HG03045 (cell line): ENCODE measurements at regions not wholly inside any gene's neighbourhood (a gene's known extent, or its start where the extent isn't known, plus 50 kb on each side); places are given as distances from the start of the nearest gene placed in this dataset.

Source experiments
- ATAC-seq: cut with Tn5 transposase; IDR thresholded peaks from one replicate; pipeline ENCODE4 v1.9.1; 2021; ENCODE audit warnings: mild to moderate bottlenecking, moderate library complexity; ENCODE audit not compliant: unreplicated experiment

DNA sequence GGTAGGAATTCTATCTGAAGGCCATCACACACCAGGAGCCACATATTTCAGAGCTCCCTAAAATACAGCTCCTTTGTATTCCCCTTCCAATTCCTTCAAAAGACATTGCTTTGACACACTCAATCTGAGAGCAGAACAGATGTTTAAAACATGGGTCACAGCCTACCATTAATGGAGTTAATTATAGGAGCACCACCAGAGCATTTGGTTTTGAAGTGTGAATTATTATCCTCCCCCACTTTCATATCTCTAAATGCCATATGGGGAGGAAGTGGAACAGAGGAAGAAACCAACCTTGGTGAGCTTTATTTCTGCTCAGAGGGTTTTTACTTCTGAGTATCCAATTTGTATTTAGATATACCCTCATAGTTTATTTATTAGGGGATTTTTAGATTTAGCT lies 50.7 kb upstream of the TNFRSF21 start:
- no peak for ATAC-seq

DNA sequence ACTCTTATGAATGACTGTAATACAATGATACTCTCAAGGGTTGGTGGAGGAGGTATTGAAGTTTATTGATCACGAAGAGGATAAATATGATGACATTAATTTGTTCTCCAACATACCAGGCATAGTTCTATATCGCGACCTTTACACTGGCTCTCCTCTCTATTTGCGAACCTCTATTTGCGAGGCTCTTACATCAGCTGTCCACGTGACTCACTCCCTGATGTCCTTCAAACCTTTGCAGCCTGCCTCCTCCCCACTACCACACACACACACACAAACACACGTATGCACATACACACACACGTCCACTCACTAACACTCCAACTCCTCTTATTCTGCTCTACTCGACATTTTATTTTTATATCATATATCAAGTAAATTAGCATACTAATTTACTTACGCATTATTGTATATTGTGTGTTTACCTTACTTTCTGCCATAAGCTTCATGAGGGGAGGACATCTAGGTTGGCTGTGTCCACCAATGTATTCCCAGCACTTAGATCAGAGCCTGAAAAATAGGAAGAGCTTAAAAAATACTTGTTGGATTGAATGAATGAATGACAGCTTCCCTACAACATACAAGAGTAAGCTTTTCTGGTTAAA lies 53.3 kb upstream of the TNFRSF21 start:
- no peak for ATAC-seq

DNA sequence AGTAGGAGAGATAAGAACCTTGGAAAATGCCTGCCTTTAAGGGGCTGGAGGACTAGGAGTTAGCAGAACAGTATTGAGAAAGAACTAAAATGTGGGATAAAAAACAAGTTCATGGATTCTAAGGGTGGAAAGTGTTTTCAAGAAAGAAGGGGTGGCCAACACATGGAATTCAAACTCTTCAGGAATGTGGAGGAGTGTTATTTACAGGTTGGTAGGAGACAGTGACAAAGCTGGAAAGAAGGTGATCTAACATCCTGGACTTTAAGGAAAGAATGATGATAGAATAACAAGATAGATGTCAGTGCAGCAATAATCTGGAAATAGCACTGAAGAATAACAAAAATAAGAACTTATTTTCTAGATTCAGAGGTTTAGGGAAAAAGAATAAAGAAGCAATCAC lies 54.0 kb upstream of the TNFRSF21 start:
- ATAC-seq: no peak

DNA sequence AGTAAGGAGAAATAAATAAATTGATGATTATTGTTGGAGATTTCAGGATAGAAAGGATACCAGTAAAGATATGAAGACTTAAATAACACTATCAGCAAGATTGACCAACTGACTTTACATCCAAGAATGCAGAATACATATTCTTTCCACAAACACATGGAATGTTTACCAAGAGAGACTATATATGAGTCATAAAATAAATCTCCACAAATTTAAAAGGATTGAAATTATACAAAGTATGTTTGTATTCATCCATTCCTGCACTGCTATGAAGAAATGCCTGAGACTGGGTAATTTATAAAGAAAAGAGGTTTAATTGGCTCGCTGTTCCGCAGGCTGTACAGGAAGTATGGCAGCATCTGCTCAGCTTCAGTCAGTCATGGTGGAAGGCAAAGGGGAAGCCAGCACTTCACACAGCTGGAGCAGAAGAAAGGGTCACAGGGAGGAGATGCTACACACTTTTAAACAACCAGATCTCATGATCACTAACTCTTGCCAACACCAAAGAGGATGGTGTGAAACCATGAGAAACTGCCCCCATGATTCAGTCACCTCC lies 56.7 kb upstream of the TNFRSF21 start:
- no peak for ATAC-seq

DNA sequence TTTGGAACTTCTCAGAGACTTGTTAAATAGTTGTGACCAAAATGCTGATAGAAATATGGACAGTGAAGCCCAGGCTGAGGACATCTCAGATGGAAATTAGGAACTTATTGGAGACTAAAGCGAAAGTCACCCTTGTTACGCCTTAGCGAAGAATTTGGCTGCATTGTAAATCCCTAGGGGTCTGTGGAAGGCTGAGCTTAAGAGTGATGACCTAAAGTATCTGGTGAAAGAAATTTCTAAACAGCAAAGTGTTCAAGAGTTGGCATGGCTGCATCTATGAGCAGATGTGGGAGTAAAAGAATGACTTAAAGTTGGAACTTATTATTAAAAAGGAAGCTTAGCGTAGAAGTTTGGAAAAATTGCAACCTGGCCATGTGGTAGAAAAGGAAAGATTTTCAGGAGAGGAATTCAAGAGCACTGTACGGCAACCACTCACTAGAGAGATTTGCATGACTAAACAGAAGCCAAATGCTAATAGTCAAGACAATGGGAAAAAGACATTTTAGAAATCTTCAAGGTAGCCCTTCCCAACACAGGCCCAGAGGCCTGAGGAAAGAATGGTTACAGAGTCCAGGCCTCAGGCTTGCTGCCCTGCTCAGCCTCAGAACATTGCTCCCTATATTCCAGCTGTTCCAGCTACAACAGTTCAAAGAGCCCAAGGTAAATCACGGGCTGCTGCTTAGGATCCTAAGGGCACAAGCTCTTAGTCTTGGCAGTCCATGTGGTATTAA lies 61.6 kb upstream of the TNFRSF21 start:
- ATAC-seq: no peak

DNA sequence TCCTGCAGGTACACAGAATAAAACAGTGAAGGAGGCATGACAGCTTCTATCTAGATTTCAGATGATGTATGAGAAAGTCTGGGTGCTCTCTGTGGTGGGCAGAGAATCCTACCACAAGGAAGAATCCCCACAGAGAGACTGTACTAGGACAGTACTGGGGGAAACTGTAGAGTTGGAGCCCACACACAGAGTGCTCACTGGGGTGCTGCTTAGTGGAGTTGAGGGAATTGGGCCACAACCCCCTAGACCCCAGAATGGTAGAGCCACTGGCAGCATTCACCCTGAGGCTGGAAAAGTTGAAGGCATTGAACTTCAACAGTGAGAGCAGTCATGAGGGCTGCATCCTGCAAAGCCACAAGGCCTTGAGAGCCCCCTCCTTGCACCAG lies 62.2 kb upstream of the TNFRSF21 start:
- no peak for ATAC-seq

DNA sequence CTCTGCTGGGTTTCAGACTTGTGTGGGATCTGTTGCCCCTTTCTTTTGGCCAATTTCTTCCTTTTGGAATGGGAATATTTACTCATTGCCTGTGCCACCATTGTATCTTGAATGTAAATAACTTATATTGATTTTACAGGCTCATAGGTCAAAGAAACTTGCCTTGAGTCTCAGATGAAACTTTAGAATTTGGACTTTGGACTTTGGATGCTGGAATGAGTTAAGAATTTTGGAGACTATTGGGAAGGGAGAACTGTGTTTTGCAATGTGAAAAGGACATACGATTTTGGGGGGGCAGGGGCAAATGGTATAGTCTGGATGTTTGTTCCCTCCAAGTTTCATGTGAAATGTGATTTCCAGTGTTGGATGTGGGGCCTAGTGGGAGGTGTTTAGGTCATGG lies 62.6 kb upstream of the TNFRSF21 start:
- ATAC-seq: no peak

DNA sequence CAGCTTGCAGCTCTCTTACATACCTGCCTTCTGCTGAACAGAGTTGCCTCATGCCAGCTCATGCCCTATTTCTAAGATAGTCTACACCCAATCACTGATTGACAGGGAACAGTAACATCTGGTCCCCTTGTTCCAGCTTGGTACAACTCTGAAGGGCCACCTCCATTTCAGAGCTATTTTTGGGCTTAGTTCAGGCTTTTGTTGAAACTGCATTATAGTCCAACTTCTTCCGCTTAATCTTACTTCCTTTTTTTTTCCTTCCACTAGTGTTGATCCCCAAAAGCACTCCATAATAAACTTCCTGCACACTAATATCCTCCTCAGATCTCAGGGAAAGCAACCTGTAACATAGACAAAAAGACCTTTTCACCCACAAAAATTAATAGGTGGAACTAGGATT lies 65.7 kb upstream of the TNFRSF21 start:
- no peak for ATAC-seq

DNA sequence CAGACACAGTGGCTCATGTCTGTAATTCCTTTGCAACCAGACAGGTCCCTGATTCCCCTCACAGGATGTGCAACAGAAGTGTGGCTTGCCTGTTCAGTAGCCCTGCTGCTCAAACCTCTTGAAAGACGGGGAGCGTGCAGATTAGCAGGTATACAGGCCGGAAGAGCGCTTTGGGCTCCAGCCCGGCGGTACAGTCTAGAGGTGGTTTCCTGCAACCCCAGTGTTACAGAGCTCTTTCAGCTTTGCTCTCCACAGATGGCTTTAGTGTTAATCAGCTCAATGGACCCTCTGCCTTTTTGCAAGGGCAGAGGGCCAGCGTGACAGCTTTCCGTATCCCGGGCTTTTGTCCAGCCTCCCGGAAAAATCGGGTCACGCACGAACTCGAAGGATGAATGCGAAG lies 67.2 kb upstream of the TNFRSF21 start:
- ATAC-seq: peak; percentile 53

DNA sequence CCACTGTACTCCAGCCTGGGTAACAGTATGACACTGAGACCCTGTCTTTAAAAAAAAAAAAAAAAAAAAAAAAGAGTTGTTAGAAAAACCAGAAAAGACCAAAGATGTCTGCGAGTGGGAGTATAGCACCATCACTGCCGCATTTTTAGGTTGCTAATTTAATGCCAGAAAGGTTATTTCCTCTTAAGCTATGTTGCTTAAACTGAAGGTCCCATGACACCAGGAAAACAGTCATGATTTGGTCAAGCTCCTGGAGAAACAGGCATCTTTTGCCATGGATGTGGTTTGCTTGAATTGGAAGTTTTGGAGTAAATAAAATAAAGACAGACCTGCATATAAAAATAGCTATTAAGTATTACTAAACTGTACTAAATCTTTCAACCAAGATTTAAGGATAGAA lies 68.3 kb upstream of the TNFRSF21 start:
- ATAC-seq: no peak

DNA sequence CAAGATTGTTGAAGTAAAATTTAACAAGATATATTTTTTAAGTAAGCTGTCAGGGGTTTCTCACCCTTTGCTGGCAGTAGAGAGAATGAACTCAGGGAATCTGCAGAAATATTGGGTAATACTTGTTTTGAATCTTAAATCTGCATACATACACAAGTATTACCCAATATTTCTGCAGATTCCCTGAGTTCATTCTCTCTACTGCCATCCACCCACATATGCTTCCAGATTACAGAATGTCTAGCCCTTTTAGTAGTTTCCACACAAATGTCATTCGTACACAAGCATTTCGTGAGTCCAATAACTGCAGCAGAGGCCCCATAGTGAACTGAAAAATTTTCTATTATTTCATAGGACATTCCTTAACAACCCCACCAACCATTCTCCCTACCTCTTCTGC lies 69.6 kb upstream of the TNFRSF21 start:
- ATAC-seq: no peak

DNA sequence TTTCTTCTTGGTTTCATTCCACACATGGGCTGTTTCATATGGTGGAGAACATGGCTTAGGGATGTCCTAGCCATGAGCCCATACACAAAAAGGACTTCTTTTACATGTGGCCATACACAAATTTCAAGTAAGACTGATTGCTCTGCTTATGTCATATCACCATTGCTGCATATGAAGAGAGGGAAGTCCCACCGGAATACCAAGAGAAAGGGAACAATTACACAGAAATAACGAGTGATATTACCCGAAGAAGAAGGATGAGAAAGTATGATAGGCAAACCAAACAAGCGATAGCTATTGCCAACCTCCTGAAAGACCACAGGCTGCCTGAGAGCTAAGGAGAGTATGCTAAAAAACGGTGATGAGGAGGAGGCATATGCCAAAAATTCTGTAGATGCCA lies 70.5 kb upstream of the TNFRSF21 start:
- ATAC-seq: no peak

DNA sequence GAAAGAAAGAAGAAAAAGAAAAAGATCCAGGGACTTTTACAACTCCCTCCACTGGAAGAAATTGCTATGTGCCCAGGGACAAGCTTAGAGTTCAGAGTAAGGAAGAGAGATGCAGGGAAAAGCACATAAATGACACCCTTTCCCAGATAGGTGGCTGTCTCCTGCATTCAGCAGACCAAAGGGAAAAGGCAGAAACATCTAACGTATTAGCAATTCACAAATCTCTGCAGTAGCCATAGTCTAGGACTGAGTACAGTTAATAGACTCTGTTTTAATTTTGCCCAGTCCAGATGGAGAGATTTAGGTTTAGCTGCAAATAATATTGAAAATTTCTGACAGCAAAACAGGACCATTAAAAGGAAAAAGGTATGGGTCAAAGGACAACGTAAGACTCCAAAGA lies 71.3 kb upstream of the TNFRSF21 start:
- no peak for ATAC-seq

DNA sequence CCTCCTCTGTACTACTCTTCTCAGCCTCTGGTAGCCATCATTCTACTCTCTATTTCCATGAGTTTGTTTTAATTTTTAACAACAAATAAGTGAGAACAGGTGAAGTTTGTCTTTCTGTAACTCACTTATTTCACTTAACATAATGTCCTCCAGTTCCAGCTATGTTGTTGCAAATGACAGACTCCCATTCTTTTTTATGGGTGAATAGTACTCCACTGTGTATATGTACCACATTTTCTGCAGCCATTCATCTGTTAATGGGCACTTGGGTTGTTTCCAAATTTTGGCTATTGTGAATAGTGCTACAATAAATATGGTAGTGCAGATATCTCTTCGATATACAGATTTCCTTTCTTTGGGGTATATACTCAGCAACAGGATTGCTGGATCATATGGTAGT lies 73.7 kb upstream of the TNFRSF21 start:
- no peak for ATAC-seq

DNA sequence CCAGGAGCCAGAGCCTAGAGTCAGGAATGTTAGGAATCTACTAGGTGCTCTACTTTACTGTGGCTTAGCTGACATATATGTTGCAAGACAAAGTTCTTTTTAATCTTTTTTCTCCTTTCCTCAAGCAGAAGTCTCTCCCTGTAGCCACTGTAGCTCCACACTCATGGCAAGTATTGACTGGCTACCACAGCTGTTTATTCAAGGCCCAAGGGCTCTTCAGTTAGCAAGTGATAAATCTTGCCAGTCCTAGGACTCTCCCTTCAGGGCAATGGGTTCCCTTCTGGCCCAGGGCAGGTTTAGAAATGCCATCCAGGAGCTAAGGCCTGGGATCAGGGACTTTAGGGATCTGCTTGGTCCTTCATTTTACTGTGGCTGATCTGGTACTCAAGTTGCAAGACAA lies 82.0 kb upstream of the TNFRSF21 start:
- no peak for ATAC-seq

DNA sequence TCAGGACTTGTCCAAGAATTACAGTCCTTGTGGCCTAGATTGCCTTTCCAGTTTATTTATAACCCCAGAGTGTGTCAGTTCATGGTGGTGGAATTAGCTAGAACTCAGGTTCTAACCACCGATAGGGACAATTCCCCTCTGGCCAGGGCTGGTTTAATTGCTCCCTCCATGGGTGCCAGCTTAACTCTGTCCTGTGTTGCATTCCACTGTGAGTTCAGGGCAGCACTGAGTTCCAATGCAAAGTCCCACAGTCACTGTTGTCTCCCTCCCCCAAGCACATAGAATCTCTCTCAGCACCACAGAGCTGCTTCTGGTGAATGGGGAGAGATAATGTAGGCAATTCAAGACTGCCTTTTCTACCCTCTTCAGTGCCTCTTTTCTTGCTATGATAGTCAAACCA lies 82.5 kb upstream of the TNFRSF21 start:
- ATAC-seq: no peak

DNA sequence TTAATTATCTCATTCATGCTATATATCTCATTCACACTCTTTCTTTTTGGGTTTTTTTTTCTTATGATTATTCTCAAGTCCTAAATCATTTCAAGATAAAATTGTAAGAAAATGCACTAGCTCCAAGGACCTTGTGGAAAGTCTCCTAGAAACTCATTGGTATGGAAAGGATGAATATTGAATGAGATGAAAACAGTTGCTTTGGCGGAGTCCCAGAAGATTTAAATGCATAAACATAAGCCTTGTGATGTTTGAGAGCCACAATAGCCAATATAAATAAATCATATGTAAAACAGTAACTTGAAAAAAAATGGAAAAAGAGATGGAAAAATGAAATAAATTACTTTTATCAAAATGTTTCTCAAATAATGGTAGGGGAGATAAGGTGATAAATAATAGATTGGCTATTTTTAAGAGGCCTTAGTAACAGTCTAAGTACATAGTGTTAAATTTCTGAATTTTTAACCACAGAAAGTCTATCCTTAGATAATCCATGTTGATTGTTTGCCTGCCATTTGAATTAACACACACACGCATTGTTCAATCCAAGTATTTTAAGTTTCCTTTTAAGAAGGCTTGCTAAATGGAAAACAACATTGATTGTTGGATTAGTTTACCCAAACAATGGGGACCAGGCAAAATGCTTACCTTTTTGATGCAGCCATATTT lies 81.1 kb upstream of the CD2AP start:
- ATAC-seq: no peak

DNA sequence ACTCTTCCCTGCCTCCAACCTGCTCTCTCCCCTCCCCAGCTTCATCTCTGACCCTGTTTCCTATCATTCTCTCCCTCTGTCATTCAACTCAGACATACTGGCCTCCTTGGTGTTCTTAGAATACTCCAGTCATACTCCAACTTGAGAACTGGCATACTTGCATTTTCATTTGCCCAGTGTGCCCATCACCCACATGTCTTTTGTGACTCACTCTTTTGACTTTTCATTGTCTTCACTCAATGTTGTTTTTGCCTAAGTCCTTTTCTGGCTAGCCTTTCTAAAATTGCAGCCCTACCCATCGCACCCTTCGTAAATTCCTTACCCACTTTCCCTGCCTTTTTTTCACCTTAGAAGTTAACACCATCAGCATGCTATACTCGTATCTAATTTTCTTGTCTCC lies 77.0 kb upstream of the CD2AP start:
- ATAC-seq: no peak

DNA sequence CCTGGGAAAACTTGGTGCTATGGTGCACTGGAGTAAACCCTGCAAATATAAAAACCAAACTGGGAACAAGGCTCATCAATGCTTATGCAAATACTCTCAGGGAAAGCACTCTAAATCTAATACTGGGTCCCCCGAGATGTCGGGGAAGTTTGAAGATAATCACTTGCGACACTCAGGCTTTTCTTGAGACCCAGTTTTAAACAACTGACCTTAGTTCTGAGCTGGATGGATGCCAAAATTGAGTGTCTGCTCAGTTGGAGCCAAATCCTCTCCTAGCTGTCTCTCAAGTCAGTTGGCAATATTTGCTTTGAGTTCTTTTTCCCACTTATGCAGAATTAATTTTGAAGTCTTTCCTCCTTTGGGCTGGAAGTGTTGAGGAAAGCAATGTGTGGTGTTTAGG lies 75.5 kb upstream of the CD2AP start:
- no peak for ATAC-seq

DNA sequence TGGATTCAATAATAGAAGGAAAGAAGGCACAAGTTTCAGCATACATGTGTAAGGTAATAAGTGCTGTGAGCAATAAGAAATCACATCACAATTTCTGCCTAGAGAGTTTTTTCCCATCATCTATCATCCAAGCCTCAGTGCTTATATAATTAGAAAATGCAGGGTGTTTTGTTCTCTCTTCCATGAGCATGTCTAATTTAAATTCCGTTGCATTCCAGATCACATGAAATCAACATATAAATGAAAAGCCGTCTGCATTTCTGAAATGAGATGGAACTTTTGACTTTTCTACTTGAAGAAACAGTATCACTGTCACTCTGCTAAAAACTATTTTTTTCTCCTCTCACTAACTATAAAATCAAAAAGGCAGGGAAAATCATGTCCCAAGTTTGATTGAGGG lies 74.5 kb upstream of the CD2AP start:
- ATAC-seq: no peak

DNA sequence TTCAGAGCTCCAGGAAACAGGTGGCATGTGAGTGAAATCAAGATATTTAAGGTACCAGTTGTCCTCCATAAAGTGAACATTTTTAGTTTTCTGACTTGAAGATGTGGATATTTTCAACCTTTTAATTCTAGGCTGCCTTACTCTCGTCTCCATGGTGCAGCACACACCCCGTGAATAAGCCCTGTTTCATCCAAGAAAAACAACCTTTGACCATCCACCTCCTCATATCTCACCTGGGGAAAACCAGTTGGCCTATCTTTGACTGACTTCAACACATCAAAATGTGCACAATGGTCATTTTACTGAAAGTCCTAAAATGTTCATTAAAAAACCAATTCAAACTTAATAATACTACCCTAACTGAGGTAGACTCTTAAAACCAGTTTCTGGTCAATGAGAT lies 73.8 kb upstream of the CD2AP start:
- no peak for ATAC-seq

DNA sequence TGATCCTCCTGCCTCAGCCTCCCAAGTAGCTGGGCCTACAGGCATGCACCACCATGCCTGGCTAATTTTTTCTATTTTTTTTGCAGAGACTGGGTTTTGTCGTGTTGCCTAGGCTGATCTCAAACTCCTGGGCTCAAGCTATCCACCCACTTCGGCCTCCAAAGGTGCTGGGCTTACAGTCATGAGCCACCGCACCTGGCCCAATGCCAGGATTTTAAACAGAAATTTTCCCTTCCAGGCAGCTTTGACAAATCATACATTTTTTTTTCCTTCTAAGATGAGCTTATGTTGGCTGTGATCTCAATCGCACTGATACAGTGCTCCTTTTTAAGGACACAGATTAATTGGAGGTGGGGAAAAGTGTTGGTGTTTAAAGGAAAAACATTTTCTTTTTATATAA lies 73.2 kb upstream of the CD2AP start:
- ATAC-seq: no peak
